ENCODE measurements at regions not wholly inside any gene's neighbourhood (a gene's known extent, or its start where the extent isn't known, plus 50 kb on each side); places are given as distances from the start of the nearest gene placed in this dataset.

GRCh38 chr13:75919660-75920199, 283.6 kb downstream of the LMO7 start:
- DNase-seq, result no peak

DNA sequence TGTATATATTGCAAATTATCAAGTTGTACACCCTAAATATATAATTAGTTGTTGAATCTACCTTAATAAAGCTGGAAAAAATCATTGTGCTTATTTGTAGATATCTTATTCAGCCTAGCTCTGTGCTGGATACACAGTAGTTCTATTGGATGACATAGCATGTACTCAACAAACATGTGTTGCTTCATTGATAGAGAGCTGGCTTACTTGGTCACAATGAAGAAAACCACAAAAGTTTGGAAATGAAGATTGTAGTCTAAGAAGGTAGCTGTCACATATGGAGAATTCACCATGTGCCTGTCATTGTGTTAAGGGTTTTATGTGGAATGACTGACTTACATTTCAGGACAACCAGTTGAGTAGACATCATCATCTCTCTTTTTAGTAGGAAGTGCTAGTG, 278.9 kb downstream of the LMO7 start:
- DNase-seq, result no peak

DNA sequence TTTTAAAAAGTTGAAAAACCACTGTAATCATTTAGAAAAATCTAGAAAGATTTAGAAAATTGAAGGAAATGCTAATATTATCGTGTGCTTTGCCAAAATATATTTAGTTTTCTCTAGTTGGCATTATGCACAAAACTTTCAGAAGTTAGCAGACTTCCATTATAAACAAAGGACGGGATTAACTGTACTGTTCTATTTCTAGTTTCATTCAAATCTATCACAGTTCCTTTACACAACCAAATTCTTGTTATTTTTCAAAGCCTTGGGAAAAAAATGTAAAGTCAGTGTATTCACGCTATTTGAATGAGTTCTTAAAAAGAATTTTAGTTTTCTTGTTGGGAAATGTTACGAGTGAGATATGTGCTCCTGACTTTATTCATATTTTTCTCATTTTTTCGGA, 277.8 kb downstream of the LMO7 start:
- no peak for DNase-seq

DNA sequence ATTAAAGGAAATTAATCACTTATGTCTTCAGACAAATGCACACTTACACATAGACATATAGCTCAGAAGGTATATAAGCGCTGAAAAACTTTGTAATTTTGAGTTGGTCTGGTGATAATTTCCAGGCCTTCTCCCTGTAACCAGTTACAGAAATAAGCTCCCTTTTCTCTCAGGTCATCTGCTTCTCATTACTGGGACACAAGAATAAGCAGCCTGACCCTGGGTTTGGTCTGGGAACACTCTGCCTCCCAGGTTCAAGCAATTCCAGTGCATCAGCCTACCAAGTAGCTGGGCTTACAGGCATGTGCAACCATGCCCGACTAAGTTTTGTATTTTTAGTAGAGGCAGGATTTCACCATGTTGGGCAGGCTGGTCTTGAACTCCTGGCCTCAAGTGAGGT, 274.5 kb downstream of the LMO7 start:
- no peak for DNase-seq

Data from NCI-H1105 treated with DMSO at 0.1 percent for 48 hours (cell line).